ENCODE measurements at regions not wholly inside any gene's neighbourhood (a gene's known extent, or its start where the extent isn't known, plus 50 kb on each side); places are given as distances from the start of the nearest gene placed in this dataset.

- DNase-seq (ENCODE audit: low spot score) = no peak
Measured at GRCh38 chr1:217311766-217312165, 319.1 kb downstream of the GPATCH2 start.

- no peak for DNase-seq (ENCODE audit: low spot score)
Measured at GRCh38 chr1:217311269-217311668, 319.6 kb downstream of the GPATCH2 start.

GRCh38 chr1:217281332-217281731 lies 349.6 kb downstream of the GPATCH2 start:
- no peak for DNase-seq (ENCODE audit: low spot score)

GRCh38 chr1:217275655-217276398 lies 355.1 kb downstream of the GPATCH2 start:
- DNase-seq (ENCODE audit: low spot score) = peak; percentile 61

- peak; percentile 63 for DNase-seq (ENCODE audit: low spot score)
Measured at GRCh38 chr1:217274927-217275654, 355.8 kb downstream of the GPATCH2 start.

GRCh38 chr1:217274416-217274815 lies 356.5 kb downstream of the GPATCH2 start:
- no peak for DNase-seq (ENCODE audit: low spot score)

- no peak for DNase-seq (ENCODE audit: low spot score)
Measured at GRCh38 chr1:217273866-217274265, 357.0 kb downstream of the GPATCH2 start.

- no peak for DNase-seq (ENCODE audit: low spot score)
Measured at GRCh38 chr1:217272385-217272784, 358.5 kb downstream of the GPATCH2 start.

GRCh38 chr1:217270101-217270500 lies 360.8 kb downstream of the GPATCH2 start:
- no peak for DNase-seq (ENCODE audit: low spot score)

GRCh38 chr1:217268058-217268457 lies 362.8 kb downstream of the GPATCH2 start:
- no peak for DNase-seq (ENCODE audit: low spot score)

- DNase-seq (ENCODE audit: low spot score) = no peak
Measured at GRCh38 chr1:217261636-217262035, 369.3 kb downstream of the GPATCH2 start.

GRCh38 chr1:217260676-217261075 lies 370.2 kb downstream of the GPATCH2 start:
- no peak for DNase-seq (ENCODE audit: low spot score)

- no peak for DNase-seq (ENCODE audit: low spot score)
Measured at GRCh38 chr1:217253985-217254384, 376.9 kb downstream of the GPATCH2 start.

GRCh38 chr1:217253351-217253750 lies 377.5 kb downstream of the GPATCH2 start:
- no peak for DNase-seq (ENCODE audit: low spot score)

GRCh38 chr1:217251121-217251520 lies 379.8 kb downstream of the GPATCH2 start:
- no peak for DNase-seq (ENCODE audit: low spot score)

- DNase-seq (ENCODE audit: low spot score) = no peak
Measured at GRCh38 chr1:217249857-217250256, 381.0 kb downstream of the GPATCH2 start.

- DNase-seq (ENCODE audit: low spot score) = no peak
Measured at GRCh38 chr1:217244971-217245370, 385.9 kb downstream of the GPATCH2 start.

- DNase-seq (ENCODE audit: low spot score) = no peak
Measured at GRCh38 chr1:217240656-217241055, 390.2 kb downstream of the GPATCH2 start.

- DNase-seq (ENCODE audit: low spot score) = no peak
Measured at GRCh38 chr1:217238945-217239344, 391.9 kb downstream of the GPATCH2 start.

- DNase-seq (ENCODE audit: low spot score) = no peak
Measured at GRCh38 chr1:217230412-217230811, 400.5 kb downstream of the GPATCH2 start.

GRCh38 chr1:217228689-217229088 lies 402.2 kb downstream of the GPATCH2 start:
- DNase-seq (ENCODE audit: low spot score) = no peak

- DNase-seq (ENCODE audit: low spot score) = no peak
Measured at GRCh38 chr1:217224201-217224600, 406.7 kb downstream of the GPATCH2 start.

GRCh38 chr1:217214551-217214950 lies 416.3 kb downstream of the GPATCH2 start:
- no peak for DNase-seq (ENCODE audit: low spot score)

- no peak for DNase-seq (ENCODE audit: low spot score)
Measured at GRCh38 chr1:217211486-217211885, 419.4 kb downstream of the GPATCH2 start.
